ENCODE measurements at regions not wholly inside any gene's neighbourhood (a gene's known extent, or its start where the extent isn't known, plus 50 kb on each side); places are given as distances from the start of the nearest gene placed in this dataset.

- Histone ChIP-seq H3K36me3 (no peaks in the 10 kb centered on the region), H3K9me3 (no peaks in the 10 kb centered on the region), H3K4me3 (ENCODE audit: low read depth, low read length) (no peak overlapping the region), H3K27me3 (no peaks in the 10 kb centered on the region), H3K4me1 (peaks cover 4% of the 10 kb centered on the region; the same call in 1 of the 2 replicates)
- no peak for DNase-seq
- TF ChIP-seq CTCF (IDR thresholded peaks at IDR 0.05; ENCODE audit: low read depth, low read length), result no peak
Observed at GRCh38 chr7:92916770-92917224, 80.4 kb upstream of the CDK6 start.

- Histone ChIP-seq H3K9me3 (no peaks in the 10 kb centered on the region), H3K27me3 (no peaks in the 10 kb centered on the region), H3K36me3 (no peaks in the 10 kb centered on the region), H3K4me1 (peaks cover 4% of the 10 kb centered on the region; the same call in 1 of the 2 replicates), H3K4me3 (ENCODE audit: low read depth, low read length) (no peak overlapping the region)
- TF ChIP-seq CTCF (IDR thresholded peaks at IDR 0.05; ENCODE audit: low read depth, low read length), result no peak
- DNase-seq, result no peak
Observed at GRCh38 chr7:92915348-92915747, 79.0 kb upstream of the CDK6 start.

- DNase-seq, result no peak
- Histone ChIP-seq H3K9me3 (no peaks in the 10 kb centered on the region), H3K4me1 (peaks cover 4% of the 10 kb centered on the region; the same call in 1 of the 2 replicates), H3K36me3 (no peaks in the 10 kb centered on the region), H3K4me3 (ENCODE audit: low read depth, low read length) (no peak overlapping the region), H3K27me3 (no peaks in the 10 kb centered on the region)
- no peak for TF ChIP-seq CTCF (IDR thresholded peaks at IDR 0.05; ENCODE audit: low read depth, low read length)
Observed at GRCh38 chr7:92914645-92915044, 78.3 kb upstream of the CDK6 start.

- H3K4me1 ChIP-seq, result peaks cover 4% of the 10 kb centered on the region; the same call in 1 of the 2 replicates
- H3K36me3 ChIP-seq, result no peaks in the 10 kb centered on the region
- no peak overlapping the region for H3K4me3 ChIP-seq (ENCODE audit: low read depth, low read length)
- H3K27me3 ChIP-seq, result no peaks in the 10 kb centered on the region
- no peak for TF ChIP-seq CTCF (IDR thresholded peaks at IDR 0.05; ENCODE audit: low read depth, low read length)
- no peak for DNase-seq
- H3K9me3 ChIP-seq, result no peaks in the 10 kb centered on the region
Observed at GRCh38 chr7:92913849-92914248, 77.5 kb upstream of the CDK6 start.

- no peak for DNase-seq
- H3K4me1 ChIP-seq, result no peaks in the 10 kb centered on the region
- no peaks in the 10 kb centered on the region for H3K9me3 ChIP-seq
- H3K27me3 ChIP-seq, result no peaks in the 10 kb centered on the region
- H3K36me3 ChIP-seq, result no peaks in the 10 kb centered on the region
- H3K4me3 ChIP-seq (ENCODE audit: low read depth, low read length), result no peak overlapping the region
- no peak for TF ChIP-seq CTCF (IDR thresholded peaks at IDR 0.05; ENCODE audit: low read depth, low read length)
Observed at GRCh38 chr7:92910976-92911375, 74.6 kb upstream of the CDK6 start.

GRCh38 chr7:92909686-92910475 is 73.5 kb upstream of the CDK6 start:
- no peaks in the 10 kb centered on the region for H3K4me1 ChIP-seq
- peaks cover 1% of the 10 kb centered on the region; the same call in 1 of the 2 replicates for H3K27me3 ChIP-seq
- no peak overlapping the region for H3K4me3 ChIP-seq (ENCODE audit: low read depth, low read length)
- no peak for DNase-seq
- no peaks in the 10 kb centered on the region for H3K9me3 ChIP-seq
- no peak for TF ChIP-seq CTCF (IDR thresholded peaks at IDR 0.05; ENCODE audit: low read depth, low read length)
- H3K36me3 ChIP-seq, result no peaks in the 10 kb centered on the region

Data from BE2C (cell line).